Thyroid gland (tissue), 4 donors: ENCODE measurements at regions not wholly inside any gene's neighbourhood (a gene's known extent, or its start where the extent isn't known, plus 50 kb on each side); places are given as distances from the start of the nearest gene placed in this dataset.

Experiments used
- CTCF ChIP-seq, 6 experiments: fragments of 200-600 bp in 3 of 6; fragments of 450-650 bp in 3 of 6; sonication (generic) in 3 of 6; IDR thresholded peaks; one replicate each; pipeline ENCODE4 v1.5.1; 2016 to 2019; ENCODE audit warnings: antibody characterized with exemption in 6 of 6, mild to moderate bottlenecking in 2 of 6, inconsistent platforms in 1 of 6, moderate library complexity in 1 of 6
- POLR2A ChIP-seq, 2 donors: fragments of 450-650 bp; IDR thresholded peaks; one replicate each; pipeline ENCODE4 v1.6.1; 2017; ENCODE audit warnings: antibody characterized with exemption in 2 of 2, mild to moderate bottlenecking in 2 of 2, moderate library complexity in 1 of 2

GRCh38 chr14:101301011-101301410 is 260.3 kb upstream of the DIO3 start:
- TF ChIP-seq CTCF (IDR thresholded peaks at IDR 0.05) (no peak), POLR2A (IDR thresholded peaks at IDR 0.05) (no peak)
